Mucosa of gallbladder (tissue), 1 donor: ENCODE measurements at regions not wholly inside any gene's neighbourhood (a gene's known extent, or its start where the extent isn't known, plus 50 kb on each side); places are given as distances from the start of the nearest gene placed in this dataset.

Experiments used
- DNase-seq: peaks from one replicate; pipeline ENCODE4 v3.0.0-alpha.2; 2020; ENCODE audit warnings: low spot score
- donor health status: DM: no; HTN: no; CAD: no.

- DNase-seq: no peak
These were observed 136.9 kb downstream of the RWDD3 start for GRCh38 chr1:95370691-95371562.

- DNase-seq: no peak
These were observed 137.8 kb downstream of the RWDD3 start for GRCh38 chr1:95371666-95372282.

GRCh38 chr1:95375174-95375573 is 141.2 kb downstream of the RWDD3 start:
- no peak for DNase-seq

- DNase-seq: no peak
These were observed 146.9 kb downstream of the RWDD3 start for GRCh38 chr1:95380909-95381308.

- no peak for DNase-seq
These were observed 148.2 kb downstream of the RWDD3 start for GRCh38 chr1:95382000-95382786.

GRCh38 chr1:95383111-95383510 is 149.1 kb downstream of the RWDD3 start:
- no peak for DNase-seq

- peak; percentile 30 for DNase-seq
These were observed 150.6 kb downstream of the RWDD3 start for GRCh38 chr1:95384567-95384966.

- DNase-seq: no peak
These were observed 152.4 kb downstream of the RWDD3 start for GRCh38 chr1:95386371-95386770.

- DNase-seq: no peak
These were observed 152.9 kb downstream of the RWDD3 start for GRCh38 chr1:95386915-95387314.

- DNase-seq: no peak
These were observed 154.0 kb downstream of the RWDD3 start for GRCh38 chr1:95388031-95388430.

- DNase-seq: no peak
These were observed 159.4 kb downstream of the RWDD3 start for GRCh38 chr1:95393434-95393833.

- DNase-seq: no peak
These were observed 162.5 kb downstream of the RWDD3 start for GRCh38 chr1:95396557-95396956.

GRCh38 chr1:95402780-95403179 is 168.8 kb downstream of the RWDD3 start:
- no peak for DNase-seq

- DNase-seq: no peak
These were observed 172.3 kb downstream of the RWDD3 start for GRCh38 chr1:95406279-95406678.

- DNase-seq: no peak
These were observed 173.3 kb downstream of the RWDD3 start for GRCh38 chr1:95407131-95407885.

- no peak for DNase-seq
These were observed 173.9 kb downstream of the RWDD3 start for GRCh38 chr1:95407886-95408291.

GRCh38 chr1:95408507-95409136 is 174.6 kb downstream of the RWDD3 start:
- DNase-seq: no peak

GRCh38 chr1:95409276-95409675 is 175.3 kb downstream of the RWDD3 start:
- no peak for DNase-seq

GRCh38 chr1:95409901-95410300 is 175.9 kb downstream of the RWDD3 start:
- DNase-seq: no peak

GRCh38 chr1:95415146-95415545 is 181.1 kb downstream of the RWDD3 start:
- DNase-seq: no peak

- DNase-seq: no peak
These were observed 192.8 kb downstream of the RWDD3 start for GRCh38 chr1:95426772-95427171.
